ENCODE measurements at regions not wholly inside any gene's neighbourhood (a gene's known extent, or its start where the extent isn't known, plus 50 kb on each side); places are given as distances from the start of the nearest gene placed in this dataset.
"Not testable (repeated sequence)": the region's sequence is repeated elsewhere in the genome, so short reads cannot be mapped to it uniquely, and the experiment has no call there.

DNA sequence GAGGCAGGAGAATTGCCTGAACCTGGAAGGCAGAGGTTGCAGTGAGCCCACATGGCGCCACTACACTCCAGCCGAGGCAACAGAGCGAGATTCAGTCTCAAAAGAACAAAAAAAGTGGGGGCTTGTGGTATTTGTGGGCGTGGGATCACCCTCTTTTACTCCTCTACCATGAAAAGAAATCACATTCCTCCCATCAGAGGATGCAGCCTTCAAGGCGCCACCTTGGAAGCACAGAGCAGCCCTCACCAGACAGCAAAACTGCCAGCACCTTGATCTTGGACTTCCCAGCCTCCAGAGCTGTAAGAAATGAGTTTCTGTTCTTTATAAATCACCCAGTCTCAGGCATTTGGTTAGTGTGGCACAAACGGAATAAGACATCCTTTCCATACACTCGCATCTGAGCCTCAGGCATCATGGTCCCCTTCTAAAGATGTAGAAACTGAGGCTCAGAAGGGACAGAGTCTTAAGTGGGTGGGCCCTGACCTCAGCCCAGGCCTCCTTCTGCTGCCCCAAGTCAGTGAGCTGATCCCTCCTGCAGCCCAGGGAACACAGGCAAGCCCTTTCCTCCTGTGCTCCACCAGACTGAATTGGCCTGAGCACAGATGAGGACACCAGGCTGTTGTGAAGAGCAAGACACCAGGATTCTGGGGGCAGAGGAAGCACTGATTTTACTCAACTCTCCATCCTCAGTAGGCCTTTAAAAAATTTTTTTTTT, 201.7 kb upstream of the LINGO1 start:
- TF ChIP-seq, protein P1, sequence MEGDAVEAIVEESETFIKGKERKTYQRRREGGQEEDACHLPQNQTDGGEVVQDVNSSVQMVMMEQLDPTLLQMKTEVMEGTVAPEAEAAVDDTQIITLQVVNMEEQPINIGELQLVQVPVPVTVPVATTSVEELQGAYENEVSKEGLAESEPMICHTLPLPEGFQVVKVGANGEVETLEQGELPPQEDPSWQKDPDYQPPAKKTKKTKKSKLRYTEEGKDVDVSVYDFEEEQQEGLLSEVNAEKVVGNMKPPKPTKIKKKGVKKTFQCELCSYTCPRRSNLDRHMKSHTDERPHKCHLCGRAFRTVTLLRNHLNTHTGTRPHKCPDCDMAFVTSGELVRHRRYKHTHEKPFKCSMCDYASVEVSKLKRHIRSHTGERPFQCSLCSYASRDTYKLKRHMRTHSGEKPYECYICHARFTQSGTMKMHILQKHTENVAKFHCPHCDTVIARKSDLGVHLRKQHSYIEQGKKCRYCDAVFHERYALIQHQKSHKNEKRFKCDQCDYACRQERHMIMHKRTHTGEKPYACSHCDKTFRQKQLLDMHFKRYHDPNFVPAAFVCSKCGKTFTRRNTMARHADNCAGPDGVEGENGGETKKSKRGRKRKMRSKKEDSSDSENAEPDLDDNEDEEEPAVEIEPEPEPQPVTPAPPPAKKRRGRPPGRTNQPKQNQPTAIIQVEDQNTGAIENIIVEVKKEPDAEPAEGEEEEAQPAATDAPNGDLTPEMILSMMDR (conservative IDR thresholded peaks at IDR 0.05; ENCODE audit: low read depth, low read length): no peak

DNA sequence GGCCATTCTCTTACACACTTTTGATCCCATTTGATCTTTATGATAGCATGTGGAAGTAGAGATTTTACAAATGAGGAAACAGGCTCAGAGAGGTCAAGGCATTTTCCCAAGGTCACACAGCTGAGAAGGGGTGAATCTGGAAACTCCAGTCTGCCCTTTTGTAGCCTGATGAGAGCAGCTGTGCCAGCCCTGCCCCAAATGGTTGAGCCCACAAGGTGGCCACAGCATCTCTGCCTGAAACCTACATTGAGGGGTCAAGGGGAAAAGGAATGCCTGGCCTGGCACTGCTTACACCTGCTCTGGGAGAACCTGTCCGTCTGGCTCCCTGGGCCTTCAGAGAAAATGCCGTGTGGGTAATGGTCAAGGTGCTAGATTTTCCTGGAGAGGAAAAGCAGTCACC, 200.2 kb upstream of the LINGO1 start:
- no peak for DNase-seq (ENCODE audit: low read depth)
- TF ChIP-seq, protein P1 (conservative IDR thresholded peaks at IDR 0.05; ENCODE audit: low read depth, low read length): no peak
- H3K4me3 ChIP-seq (ENCODE audit: low read depth, low read length): no peak overlapping the region

More for the DNA sequence above, 201.7 kb upstream of the LINGO1 start:
- H3K4me3 ChIP-seq (ENCODE audit: low read depth, low read length): no peak overlapping the region
- DNase-seq (ENCODE audit: low read depth): no peak

DNA sequence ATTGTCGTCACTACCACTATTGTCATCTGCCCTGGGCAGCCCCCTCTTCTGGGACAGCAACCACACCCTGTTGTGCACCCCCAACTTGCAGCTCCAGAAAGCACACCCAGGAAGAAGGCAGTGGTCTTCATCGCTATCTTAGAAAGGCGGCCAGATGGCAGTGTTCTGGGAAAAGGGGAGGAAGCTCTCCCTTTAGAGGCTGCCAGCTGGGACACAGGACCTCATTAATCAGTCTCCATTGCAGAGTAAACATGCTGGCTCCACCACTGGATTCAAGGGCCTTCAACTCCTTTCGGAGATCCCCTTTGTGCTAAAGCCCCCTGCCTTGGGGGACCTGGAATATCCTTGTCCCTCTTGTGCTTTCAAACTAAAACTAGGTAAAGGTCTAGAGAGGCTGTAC, 199.3 kb upstream of the LINGO1 start:
- DNase-seq (ENCODE audit: low read depth): no peak
- no peak overlapping the region for H3K4me3 ChIP-seq (ENCODE audit: low read depth, low read length)
- TF ChIP-seq, protein P1 (conservative IDR thresholded peaks at IDR 0.05; ENCODE audit: low read depth, low read length): no peak

DNA sequence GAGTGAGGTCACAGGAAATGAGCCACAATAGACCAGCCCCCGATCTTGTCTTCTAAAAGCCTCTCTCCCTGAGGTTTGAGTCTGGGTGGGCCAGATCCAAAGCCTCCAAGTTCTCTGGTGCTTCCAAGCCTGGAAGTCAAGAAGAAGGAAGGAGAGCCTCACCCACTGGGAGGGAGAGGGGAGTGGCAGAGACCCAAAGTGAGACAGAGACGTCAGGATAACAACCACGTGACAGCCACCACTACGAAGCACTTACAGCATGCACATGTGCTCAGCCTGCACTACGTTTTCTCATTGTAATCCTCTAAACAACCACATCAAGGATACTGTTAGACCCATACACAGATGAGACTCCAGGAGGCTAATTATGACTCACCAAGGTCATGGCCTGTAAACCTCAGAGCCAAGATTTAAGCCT, 197.3 kb upstream of the LINGO1 start:
- DNase-seq (ENCODE audit: low read depth): peak; percentile 53
- TF ChIP-seq, protein P1 (conservative IDR thresholded peaks at IDR 0.05; ENCODE audit: low read depth, low read length): no peak
- no peak overlapping the region for H3K4me3 ChIP-seq (ENCODE audit: low read depth, low read length)

DNA sequence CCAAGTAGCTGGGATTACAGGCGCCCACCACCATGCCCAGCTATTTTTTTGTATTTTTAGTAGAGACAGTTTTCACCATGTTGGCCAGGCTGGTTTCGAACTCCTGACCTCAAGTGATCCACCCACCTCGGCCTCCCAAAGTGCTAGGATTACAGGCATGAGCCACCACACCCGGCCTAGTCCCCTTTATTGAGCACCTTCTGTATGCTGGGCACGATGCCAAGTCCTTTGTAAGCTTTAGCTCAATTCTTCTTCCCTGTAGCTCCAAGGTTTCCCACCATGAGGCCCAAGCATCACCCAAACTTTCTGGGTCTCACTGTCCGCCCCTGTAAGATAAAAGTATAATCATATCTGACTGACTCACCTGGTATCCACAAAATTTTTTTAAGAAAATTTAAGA, 196.6 kb upstream of the LINGO1 start:
- H3K4me3 ChIP-seq (ENCODE audit: low read depth, low read length); DNase-seq (ENCODE audit: low read depth): not testable (repeated sequence)

DNA sequence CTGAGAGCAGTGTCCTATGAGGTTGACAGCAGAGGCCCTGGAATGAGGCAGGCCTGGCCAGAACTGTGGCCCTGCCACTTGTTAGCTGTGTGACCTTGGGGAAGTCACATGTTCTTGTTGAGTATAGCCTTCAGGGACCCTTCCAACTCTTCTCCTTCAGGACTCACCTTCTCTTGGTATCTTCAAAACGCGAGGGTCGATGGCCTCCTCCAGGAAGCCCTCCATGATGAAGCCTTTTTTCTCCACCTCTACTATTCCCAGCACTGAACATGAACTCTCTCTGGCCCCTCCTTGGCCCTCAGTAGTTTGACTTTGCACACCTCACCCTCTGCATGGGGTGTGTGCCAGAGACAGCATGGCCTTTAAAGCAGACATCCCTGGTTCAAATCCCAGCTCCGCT, 195.1 kb upstream of the LINGO1 start:
- TF ChIP-seq, protein P1 (conservative IDR thresholded peaks at IDR 0.05; ENCODE audit: low read depth, low read length): no peak
- H3K4me3 ChIP-seq (ENCODE audit: low read depth, low read length): no peak overlapping the region
- DNase-seq (ENCODE audit: low read depth): no peak

DNA sequence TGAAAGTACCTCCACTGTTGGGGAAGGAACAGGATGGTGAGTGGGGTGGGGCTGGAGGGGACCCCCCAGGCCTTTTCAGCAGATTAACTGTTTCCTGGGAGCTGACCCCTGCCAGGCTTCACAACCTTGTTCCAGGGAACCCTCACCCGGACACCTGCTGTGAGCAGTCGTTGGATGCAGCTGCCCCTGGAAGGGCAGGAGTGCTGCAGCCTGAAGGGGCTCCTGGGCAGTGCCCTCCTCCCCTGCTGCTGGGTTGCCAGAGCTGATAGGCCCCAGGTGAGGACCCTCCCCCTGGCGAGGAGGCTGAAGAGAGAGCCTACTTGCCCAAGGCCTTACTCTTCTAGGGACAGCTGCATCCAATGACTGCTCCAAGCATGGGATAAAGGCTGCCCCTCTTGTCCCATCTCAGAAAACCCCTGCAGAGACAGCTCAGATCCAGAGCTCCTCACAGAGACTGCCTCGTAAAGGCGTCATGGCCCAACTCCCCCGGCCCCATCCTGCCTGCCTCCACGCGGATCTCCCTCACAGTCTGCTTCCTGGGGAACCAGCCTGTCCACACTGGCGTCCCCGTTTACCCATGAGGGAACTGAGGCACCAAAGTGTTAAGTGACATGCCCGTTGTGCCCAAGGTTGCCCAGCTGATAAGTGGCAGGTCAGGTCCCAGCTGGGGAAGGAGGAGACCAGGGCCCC, 193.4 kb upstream of the LINGO1 start:
- DNase-seq (ENCODE audit: low read depth): no peak
- H3K4me3 ChIP-seq (ENCODE audit: low read depth, low read length): no peak overlapping the region
- TF ChIP-seq, protein P1 (conservative IDR thresholded peaks at IDR 0.05; ENCODE audit: low read depth, low read length): no peak

Data from choroid plexus epithelial cell (primary cell).